ENCODE measurements at regions not wholly inside any gene's neighbourhood (a gene's known extent, or its start where the extent isn't known, plus 50 kb on each side); places are given as distances from the start of the nearest gene placed in this dataset.

GRCh38 chr14:40345334-40345733 lies 913.1 kb upstream of the FBXO33 start:
- no peak for DNase-seq

- no peak for DNase-seq
Observed at GRCh38 chr14:40340708-40341107, 908.5 kb upstream of the FBXO33 start.

GRCh38 chr14:40336846-40337245 lies 904.6 kb upstream of the FBXO33 start:
- no peak for DNase-seq

GRCh38 chr14:40326519-40326918 lies 894.3 kb upstream of the FBXO33 start:
- DNase-seq = peak; percentile 70 to 81

GRCh38 chr14:40318211-40318719 lies 886.0 kb upstream of the FBXO33 start:
- no peak for DNase-seq

- no peak for DNase-seq
Observed at GRCh38 chr14:40317690-40318089, 885.5 kb upstream of the FBXO33 start.

- no peak for DNase-seq
Observed at GRCh38 chr14:40312296-40312695, 880.1 kb upstream of the FBXO33 start.

GRCh38 chr14:40309124-40309523 lies 876.9 kb upstream of the FBXO33 start:
- no peak for DNase-seq

GRCh38 chr14:40308240-40308639 lies 876.0 kb upstream of the FBXO33 start:
- DNase-seq = no peak

- DNase-seq = no peak
Observed at GRCh38 chr14:40296821-40297220, 864.6 kb upstream of the FBXO33 start.

GRCh38 chr14:40292664-40293063 lies 860.4 kb upstream of the FBXO33 start:
- no peak for DNase-seq

- no peak for DNase-seq
Observed at GRCh38 chr14:40282196-40282595, 850.0 kb upstream of the FBXO33 start.

- DNase-seq = no peak
Observed at GRCh38 chr14:40280652-40281051, 848.4 kb upstream of the FBXO33 start.

GRCh38 chr14:40273417-40273816 lies 841.2 kb upstream of the FBXO33 start:
- DNase-seq = no peak

GRCh38 chr14:40271480-40271879 lies 839.2 kb upstream of the FBXO33 start:
- no peak for DNase-seq

GRCh38 chr14:40269436-40269835 lies 837.2 kb upstream of the FBXO33 start:
- no peak for DNase-seq

- DNase-seq = no peak
Observed at GRCh38 chr14:40268236-40268635, 836.0 kb upstream of the FBXO33 start.

GRCh38 chr14:40265096-40265495 lies 832.9 kb upstream of the FBXO33 start:
- DNase-seq = no peak

GRCh38 chr14:40252817-40253447 lies 820.7 kb upstream of the FBXO33 start:
- DNase-seq = peak; percentile 15 to 26

- DNase-seq = no peak
Observed at GRCh38 chr14:40248671-40249070, 816.4 kb upstream of the FBXO33 start.

GRCh38 chr14:40240245-40240859 lies 808.1 kb upstream of the FBXO33 start:
- DNase-seq = no peak

GRCh38 chr14:40232302-40232701 lies 800.1 kb upstream of the FBXO33 start:
- no peak for DNase-seq

GRCh38 chr14:40229676-40230075 lies 797.4 kb upstream of the FBXO33 start:
- no peak for DNase-seq

- DNase-seq = no peak
Observed at GRCh38 chr14:40222996-40223395, 790.8 kb upstream of the FBXO33 start.

- DNase-seq = no peak
Observed at GRCh38 chr14:40221428-40221827, 789.2 kb upstream of the FBXO33 start.

Measured in SHP77 (cell line).